Esophagus mucosa (tissue), 1 donor: ENCODE measurements at regions not wholly inside any gene's neighbourhood (a gene's known extent, or its start where the extent isn't known, plus 50 kb on each side); places are given as distances from the start of the nearest gene placed in this dataset.
"Not testable (repeated sequence)": the region's sequence is repeated elsewhere in the genome, so short reads cannot be mapped to it uniquely, and the experiment has no call there.

Experiments
- ATAC-seq: fragments of 200-7000 bp; cut with Tn5 transposase; one replicate; pipeline ENCODE4 v1.9.1; 2020
- donor health status: DM: yes; HTN: yes; CAD: no.

- no peak for ATAC-seq
Measured at GRCh38 chr14:61160798-61161197, 120.3 kb downstream of the TMEM30B start.

- no peak for ATAC-seq
Measured at GRCh38 chr14:61154641-61155040, 126.5 kb downstream of the TMEM30B start.

- no peak for ATAC-seq
Measured at GRCh38 chr14:61153914-61154545, 127.1 kb downstream of the TMEM30B start.

DNA sequence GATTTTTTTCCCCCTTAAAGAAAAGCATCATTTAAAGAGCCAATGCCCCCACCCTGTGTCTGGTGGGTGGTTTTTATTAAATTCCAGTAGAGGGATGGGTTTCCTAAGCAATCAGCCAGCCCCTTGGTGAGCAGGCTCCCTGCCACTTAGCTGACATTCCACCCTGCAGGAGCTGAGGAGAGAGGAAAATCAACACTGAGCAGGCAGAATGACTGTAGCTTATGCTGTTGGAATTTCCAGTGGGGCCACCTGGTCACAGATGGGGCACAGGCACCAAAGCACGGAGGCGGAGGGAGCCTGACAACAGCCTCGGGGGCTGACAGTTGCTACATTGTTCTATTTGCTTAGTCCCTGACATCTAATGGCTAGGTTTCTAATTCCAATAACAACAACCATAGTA lies 127.7 kb downstream of the TMEM30B start:
- no peak for ATAC-seq

DNA sequence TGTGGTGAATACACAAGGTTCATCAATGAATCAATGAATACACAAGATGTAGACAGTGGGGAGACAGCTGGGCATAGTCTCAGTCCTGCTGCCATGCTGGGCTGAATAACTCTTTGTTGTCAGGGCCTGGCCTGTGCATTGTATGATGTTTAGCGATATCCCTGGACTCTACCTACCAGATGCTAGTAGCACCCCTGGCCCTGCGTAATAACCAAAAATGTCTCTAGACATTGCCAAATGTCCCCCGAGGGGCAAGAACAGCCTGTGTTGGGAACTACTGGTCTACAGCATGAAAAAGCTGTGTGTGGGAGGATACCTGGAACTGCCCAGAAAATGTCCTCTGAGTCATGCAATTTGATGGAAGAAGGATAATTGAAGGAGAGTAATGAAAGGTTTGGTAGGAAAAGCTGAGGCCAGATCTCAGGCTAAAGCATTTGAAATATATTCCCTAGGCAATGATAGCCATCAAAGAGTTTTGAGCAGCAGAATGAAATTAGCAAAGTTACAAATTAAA lies 128.2 kb downstream of the TMEM30B start:
- ATAC-seq: no peak

GRCh38 chr14:61151251-61151650 lies 129.9 kb downstream of the TMEM30B start:
- ATAC-seq: no peak

GRCh38 chr14:61150851-61151250 lies 130.3 kb downstream of the TMEM30B start:
- ATAC-seq: no peak

DNA sequence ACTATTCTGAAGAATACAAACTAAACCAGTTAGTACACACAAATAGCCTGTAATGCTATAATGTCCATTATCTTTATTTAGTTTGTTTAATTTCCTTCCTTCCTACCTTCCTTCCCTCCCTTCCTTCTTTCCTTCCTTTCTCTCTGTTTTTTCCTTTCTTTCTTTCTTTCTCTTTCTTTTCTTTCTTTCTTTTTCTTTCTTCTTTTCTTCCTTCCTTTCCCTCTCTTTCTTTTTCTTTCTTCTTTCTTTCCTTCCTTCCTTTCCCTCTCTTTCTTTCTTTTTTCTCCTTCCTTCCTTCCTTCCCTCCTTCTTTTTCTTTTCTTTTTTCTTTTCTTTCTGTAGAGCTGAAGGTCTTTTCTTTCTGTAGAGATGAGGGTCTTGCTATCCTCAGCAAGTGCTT lies 131.2 kb downstream of the TMEM30B start:
- ATAC-seq: no peak

- no peak for ATAC-seq
Measured at GRCh38 chr14:61148742-61149350, 132.3 kb downstream of the TMEM30B start.

DNA sequence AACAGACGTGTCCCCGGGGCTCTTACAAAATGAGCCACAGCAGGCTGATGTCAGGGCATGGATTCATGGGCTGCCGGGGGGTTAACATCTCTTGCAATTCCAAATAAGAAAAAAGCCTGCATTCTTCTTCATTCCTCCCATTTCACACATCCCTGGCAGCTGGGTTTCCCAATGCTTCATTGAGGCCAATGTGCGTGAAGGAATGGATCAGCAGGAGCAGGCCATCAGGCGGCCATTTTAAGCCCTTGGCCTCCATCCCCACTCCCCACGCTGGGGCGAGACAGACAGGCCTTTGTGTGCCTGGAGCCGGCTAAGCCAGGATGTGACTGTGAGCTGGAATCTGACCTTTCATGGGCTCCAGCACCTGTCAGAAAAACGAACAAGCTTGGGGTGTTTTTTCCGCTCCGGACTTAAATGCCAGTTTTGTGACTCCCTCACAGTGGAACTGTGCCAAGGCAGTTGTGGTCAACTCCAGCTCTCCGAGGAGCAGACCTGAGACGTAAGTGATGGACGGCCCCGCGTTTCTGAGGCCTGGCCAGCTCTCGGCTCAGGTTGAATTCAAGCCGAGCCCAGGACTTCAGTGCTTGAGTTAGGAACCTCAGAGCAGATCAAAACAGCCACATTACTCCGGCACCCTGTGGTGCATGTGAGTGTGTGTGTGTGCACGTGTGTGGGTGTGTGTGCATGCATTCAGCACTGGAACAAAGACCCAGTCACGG lies 133.1 kb downstream of the TMEM30B start:
- ATAC-seq: no peak

DNA sequence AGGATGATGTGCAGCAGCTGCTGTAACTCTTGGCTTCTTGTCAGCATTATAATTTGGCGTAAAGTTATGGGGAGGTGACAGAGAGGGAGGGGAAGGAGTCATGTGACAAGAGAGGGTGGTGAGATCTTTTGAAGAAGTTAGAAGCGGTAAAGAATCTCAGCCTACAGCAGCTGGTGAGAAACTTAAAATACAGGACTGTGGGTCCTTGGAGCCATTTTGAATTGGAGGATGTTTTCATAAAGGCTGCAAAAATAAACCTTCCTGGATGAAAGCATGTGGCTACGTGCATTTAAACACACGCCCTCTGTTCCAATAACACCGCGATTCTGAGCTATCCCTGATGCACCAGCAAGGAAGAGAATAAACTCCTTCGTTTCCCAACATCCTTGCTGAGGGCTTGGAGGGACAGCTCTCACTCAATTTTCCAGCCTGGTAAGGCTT lies 133.7 kb downstream of the TMEM30B start:
- no peak for ATAC-seq

DNA sequence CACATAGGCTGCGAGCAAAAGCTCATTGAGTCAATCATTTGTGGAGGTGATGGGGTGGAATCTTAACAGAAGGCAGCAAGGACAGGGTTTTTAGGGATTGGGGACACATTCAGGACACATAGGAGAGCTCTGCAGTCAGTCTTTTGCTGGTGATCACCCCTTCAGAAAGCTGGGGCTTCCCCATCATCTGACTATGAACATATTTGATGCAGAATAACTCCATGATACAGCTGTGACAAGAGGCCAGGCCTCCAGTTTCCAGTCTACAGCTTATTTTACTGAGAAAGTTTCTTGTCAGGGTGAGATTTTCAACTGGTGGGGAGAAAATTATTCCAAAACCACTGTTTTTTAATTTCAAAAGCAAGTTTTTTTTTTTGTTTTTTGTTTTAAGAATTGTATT lies 134.2 kb downstream of the TMEM30B start:
- ATAC-seq: no peak

DNA sequence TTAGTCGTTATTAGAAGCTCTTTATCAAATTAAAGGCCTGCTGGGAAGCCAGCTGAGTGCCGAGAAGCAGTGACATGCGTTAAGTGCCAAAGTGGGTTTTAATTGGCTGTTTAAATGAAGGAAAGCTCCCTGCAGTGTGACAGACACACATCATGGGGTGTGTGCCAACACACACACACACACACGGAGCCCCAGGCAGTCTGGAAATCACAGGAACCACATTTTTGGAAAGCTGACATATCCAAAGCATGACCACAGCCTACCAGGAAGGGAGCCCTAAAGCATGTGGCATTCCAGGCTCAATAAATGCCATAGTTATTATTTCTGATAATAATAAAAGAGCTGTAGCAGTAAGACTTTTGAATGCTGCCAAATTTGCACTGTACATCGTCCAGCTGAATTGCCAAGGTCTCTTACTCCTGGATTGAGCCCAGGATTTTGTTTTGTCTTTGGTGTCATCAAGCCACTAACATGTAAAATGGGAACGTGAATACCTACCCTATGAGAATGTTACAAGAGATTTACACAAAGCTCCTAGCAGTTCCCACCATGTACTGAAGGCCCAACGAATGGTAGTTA lies 135.1 kb downstream of the TMEM30B start:
- ATAC-seq: peak; percentile 49

- peak; percentile 78 for ATAC-seq
Measured at GRCh38 chr14:61145034-61145902, 135.9 kb downstream of the TMEM30B start.

DNA sequence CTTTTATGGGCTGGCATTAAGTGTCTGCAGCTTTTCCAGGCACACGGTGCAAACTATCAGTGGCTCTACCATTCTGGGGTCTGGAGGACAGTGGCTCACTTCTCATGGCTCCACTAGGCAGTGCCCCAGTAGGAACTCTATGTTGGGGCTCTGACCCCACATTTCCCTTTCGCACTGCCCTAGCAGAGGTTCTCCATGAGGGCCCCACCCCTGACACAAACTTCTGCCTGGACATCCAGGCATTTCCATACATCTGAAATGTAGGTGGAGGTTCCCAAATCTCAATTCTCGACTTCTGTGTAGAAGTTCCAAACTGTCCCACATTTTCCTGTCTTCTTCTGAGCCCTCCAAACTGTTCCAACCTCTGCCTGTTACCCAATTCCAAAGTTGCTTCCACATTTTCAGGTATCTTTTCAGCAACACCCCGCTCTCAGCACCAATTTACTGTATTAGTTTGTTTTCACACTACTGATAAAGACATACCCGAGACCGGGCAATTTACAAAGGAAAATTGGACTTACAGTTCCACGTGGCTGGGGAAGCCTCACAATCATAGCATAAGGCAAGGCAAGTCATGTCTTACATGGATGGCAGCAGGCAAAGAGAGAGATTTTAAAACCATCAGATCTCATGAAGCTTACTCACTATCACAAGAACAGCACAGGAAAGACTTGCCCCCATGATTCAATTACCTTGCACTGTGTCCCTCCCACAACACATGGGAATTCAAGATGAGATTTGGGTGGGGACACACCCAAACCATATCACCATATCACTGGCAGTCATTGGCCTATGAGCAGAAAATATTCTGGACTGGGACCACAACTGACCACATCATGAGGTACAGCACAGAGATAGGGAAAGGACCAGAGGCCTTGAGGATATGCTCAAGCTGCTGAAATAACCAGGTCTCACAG lies 136.8 kb downstream of the TMEM30B start:
- ATAC-seq: not testable (repeated sequence)

DNA sequence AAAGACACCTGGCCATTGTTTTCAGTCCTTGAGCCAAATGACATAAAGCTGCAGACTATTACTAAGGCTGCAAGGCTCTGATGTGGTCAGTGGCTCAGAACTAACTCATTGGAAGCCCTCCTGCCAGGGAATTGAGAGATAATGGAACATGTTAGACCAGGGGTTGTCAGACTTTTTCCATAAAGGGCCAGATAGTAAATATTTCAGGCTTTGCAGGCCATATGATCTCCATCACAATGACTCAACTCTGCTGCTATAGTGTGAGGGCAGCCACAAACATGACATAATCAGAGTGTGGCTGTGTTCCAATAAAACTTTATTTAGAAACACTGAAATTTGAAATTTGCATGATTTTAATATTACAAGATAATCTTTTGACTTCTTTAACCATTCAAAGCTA lies 140.3 kb downstream of the TMEM30B start:
- no peak for ATAC-seq

GRCh38 chr14:61140271-61140670 lies 140.9 kb downstream of the TMEM30B start:
- ATAC-seq: no peak

GRCh38 chr14:61139006-61139599 lies 142.0 kb downstream of the TMEM30B start:
- ATAC-seq: no peak

DNA sequence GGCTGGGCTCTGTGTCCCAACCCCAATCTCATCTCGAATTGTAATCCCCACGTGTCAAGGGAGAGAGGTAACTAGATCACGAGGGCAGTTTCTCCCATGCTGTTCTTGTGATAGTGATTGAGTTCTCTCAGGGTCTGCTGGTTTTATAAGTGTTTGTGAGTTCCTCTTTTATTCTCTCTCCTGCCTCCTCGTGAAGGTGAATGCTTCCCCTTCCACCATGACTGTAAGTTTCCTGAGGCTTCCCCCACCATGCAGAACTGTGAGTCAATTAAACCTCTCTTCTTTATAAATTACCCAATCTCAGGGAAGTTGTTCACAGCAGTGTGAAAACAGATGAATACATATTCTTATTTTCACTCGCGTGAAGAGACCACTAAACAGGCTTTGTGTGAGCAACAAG lies 148.2 kb downstream of the TMEM30B start:
- no peak for ATAC-seq

DNA sequence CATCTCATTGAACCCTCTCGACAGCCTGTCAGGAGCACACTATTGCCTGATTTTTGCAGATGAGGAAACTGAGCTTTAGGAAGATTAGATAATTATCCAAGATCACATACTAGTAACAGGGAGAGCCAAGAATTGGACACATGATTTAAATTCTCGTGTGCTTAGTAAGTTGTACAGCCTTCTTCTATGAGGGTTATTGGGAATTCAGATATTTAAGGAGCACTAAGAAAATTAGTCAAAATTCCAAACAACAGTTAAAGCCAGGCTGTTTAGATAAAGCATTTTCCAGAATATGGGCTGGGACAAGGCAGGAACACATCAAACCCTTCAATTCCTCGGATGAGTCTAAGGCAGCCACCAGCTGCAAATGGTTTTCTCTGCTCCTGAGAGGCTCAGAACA lies 148.8 kb downstream of the TMEM30B start:
- ATAC-seq: no peak
